ENCODE measurements at regions not wholly inside any gene's neighbourhood (a gene's known extent, or its start where the extent isn't known, plus 50 kb on each side); places are given as distances from the start of the nearest gene placed in this dataset.
A peak's percentile ranks its signal among the peaks of the same experiment; 100 is the strongest.

DNA sequence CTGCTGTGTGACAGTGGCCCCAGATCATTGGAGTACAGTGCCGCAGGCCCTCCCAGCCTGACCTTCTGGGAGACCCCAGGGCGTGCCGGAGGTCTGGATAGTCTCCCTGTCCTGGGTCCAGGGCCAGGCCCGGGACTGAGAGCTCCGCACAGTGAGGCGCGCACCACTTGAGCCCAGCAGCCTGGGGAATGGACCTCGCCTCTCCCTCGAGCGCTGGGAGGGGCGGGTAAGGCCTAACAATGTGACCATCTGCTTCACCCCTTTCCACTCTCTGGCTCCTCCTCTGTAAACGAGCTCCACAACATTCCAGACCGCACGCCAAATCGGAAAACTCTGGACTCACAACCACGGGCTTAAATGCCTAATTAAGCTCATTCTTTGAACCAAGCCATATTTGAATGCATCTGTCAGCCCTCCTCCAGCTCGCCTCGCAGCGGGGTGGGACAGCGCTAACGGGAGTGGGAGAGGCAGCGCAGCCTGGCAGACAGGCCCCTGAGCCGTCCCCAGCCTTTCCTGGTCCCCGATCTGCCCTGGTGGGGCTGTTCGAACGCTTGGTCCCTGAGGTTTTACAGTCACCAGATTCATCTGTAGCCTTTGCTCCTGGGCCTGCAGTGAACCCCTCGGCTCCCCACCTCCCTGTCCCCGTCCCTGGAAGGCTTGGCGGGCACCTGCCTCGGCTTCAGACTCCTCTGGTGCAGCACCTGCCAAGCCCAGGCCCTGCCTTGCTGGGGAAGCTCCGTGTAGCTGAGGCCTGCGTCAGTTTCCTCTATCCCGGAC lies 120.7 kb upstream of the VSTM2B start:
- Histone ChIP-seq H3K4me3 (no peak overlapping the region), H3K36me3 (no peaks in the 10 kb centered on the region), H3K4me1 (peaks cover 17% of the 10 kb centered on the region), H3K9me3 (no peaks in the 10 kb centered on the region), H3K27ac (peak overlapping the region; percentile 87), H3K27me3 (no peaks in the 10 kb centered on the region)
- TF ChIP-seq, protein P1, sequence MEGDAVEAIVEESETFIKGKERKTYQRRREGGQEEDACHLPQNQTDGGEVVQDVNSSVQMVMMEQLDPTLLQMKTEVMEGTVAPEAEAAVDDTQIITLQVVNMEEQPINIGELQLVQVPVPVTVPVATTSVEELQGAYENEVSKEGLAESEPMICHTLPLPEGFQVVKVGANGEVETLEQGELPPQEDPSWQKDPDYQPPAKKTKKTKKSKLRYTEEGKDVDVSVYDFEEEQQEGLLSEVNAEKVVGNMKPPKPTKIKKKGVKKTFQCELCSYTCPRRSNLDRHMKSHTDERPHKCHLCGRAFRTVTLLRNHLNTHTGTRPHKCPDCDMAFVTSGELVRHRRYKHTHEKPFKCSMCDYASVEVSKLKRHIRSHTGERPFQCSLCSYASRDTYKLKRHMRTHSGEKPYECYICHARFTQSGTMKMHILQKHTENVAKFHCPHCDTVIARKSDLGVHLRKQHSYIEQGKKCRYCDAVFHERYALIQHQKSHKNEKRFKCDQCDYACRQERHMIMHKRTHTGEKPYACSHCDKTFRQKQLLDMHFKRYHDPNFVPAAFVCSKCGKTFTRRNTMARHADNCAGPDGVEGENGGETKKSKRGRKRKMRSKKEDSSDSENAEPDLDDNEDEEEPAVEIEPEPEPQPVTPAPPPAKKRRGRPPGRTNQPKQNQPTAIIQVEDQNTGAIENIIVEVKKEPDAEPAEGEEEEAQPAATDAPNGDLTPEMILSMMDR (IDR thresholded peaks at IDR 0.05), result no peak
- TF ChIP-seq POLR2AphosphoS5 (IDR thresholded peaks at IDR 0.05; ENCODE audit: insufficient read depth in 1 of 2, low read depth in 1 of 2), result peak; percentile 31 to 33
- no peak for DNase-seq (ENCODE audit: extremely low spot score in 2 of 2)
- intact Hi-C loops (cut with DNase I), result no loop called here

DNA sequence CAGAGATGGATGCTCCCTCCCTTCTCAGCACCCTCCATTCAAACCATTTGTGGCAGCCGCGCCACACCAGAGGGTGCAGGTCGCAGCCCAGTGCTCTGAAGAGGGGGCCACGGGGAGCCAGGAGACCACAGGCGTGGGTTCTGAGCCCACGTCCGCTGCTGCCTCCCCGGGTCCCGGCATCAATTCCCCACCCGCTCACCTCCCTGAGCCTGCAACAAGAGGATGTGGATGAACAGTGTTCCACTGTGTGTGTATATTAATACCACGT lies 120.1 kb upstream of the VSTM2B start:
- no peaks in the 10 kb centered on the region for H3K36me3 ChIP-seq
- TF ChIP-seq, protein P1 (IDR thresholded peaks at IDR 0.05), result no peak
- no peak for TF ChIP-seq POLR2A (IDR thresholded peaks at IDR 0.05)
- TF ChIP-seq POLR2AphosphoS5 (IDR thresholded peaks at IDR 0.05; ENCODE audit: insufficient read depth in 1 of 2, low read depth in 1 of 2), result no peak
- no peak for DNase-seq (ENCODE audit: extremely low spot score in 2 of 2)
- no peaks in the 10 kb centered on the region for H3K27me3 ChIP-seq
- peak overlapping the region; percentile 87 for H3K27ac ChIP-seq
- no peak overlapping the region for H3K4me3 ChIP-seq
- H3K9me3 ChIP-seq, result no peaks in the 10 kb centered on the region
- intact Hi-C loops (cut with DNase I), result no loop called here
- H3K4me1 ChIP-seq, result peaks cover 17% of the 10 kb centered on the region

DNA sequence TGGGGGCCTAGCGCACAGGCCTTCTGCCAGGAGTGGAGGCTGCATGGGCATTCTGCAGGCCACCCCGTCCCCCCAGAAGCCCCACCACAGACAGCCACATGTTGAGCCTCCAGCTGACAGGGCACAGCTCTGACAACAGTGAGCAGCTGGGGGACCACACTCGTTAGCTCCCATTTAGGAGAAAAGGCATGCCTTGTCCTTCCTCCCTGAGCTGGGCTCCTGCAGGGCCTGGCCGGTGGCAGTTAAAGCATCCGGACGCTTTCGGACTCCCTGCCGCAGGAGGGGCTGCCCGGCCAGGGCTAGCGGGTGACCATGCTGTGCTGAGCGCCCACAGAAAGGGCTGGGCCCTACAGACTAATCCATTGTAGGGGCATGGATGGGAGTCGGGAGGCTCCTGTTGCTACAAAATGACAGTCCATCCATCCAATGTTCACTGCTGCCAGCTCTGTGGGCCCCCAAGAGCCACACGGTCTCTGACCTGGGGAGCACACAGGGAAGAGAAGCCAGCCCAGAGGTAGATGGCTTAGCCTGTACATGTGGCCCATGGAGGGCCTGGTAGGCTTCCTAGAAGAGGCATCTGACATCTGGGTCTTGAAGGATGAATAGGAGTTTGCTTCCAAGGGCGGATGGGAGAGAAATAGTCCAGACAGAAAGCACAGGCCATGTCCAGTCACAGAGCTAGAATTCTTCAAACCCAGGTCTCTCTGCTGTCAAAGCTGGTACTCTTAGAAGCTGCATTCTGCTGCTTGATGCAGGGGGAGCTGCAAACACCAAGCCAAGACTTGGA lies 116.5 kb upstream of the VSTM2B start:
- Histone ChIP-seq H3K4me3 (no peak overlapping the region), H3K27me3 (no peaks in the 10 kb centered on the region), H3K27ac (no peak overlapping the region), H3K4me1 (peaks cover 15% of the 10 kb centered on the region), H3K9me3 (no peaks in the 10 kb centered on the region), H3K36me3 (no peaks in the 10 kb centered on the region)
- no peak for DNase-seq (ENCODE audit: extremely low spot score in 2 of 2)
- intact Hi-C loops (cut with DNase I), result no loop called here
- TF ChIP-seq, protein P1 (IDR thresholded peaks at IDR 0.05), result no peak
- TF ChIP-seq POLR2AphosphoS5 (IDR thresholded peaks at IDR 0.05; ENCODE audit: insufficient read depth in 1 of 2, low read depth in 1 of 2) (no peak), POLR2A (IDR thresholded peaks at IDR 0.05) (no peak)

GRCh38 chr19:29410601-29411000 lies 115.2 kb upstream of the VSTM2B start:
- H3K4me1 ChIP-seq, result peaks cover 2% of the 10 kb centered on the region
- TF ChIP-seq POLR2A (IDR thresholded peaks at IDR 0.05), result no peak
- TF ChIP-seq, protein P1 (IDR thresholded peaks at IDR 0.05), result no peak
- TF ChIP-seq POLR2AphosphoS5 (IDR thresholded peaks at IDR 0.05; ENCODE audit: insufficient read depth in 1 of 2, low read depth in 1 of 2), result no peak
- H3K4me3 ChIP-seq, result no peak overlapping the region
- intact Hi-C loops (cut with DNase I), result no loop called here
- no peaks in the 10 kb centered on the region for H3K36me3 ChIP-seq
- H3K27me3 ChIP-seq, result no peaks in the 10 kb centered on the region
- H3K9me3 ChIP-seq, result no peaks in the 10 kb centered on the region
- no peak for DNase-seq (ENCODE audit: extremely low spot score in 2 of 2)
- peak overlapping the region; percentile 36 for H3K27ac ChIP-seq

GRCh38 chr19:29411113-29411581 lies 114.6 kb upstream of the VSTM2B start:
- no peaks in the 10 kb centered on the region for H3K9me3 ChIP-seq
- no peaks in the 10 kb centered on the region for H3K4me1 ChIP-seq
- peak overlapping the region; percentile 36 for H3K27ac ChIP-seq
- TF ChIP-seq, protein P1 (IDR thresholded peaks at IDR 0.05), result no peak
- TF ChIP-seq POLR2AphosphoS5 (IDR thresholded peaks at IDR 0.05; ENCODE audit: insufficient read depth in 1 of 2, low read depth in 1 of 2) (no peak), POLR2A (IDR thresholded peaks at IDR 0.05) (no peak)
- no peak for DNase-seq (ENCODE audit: extremely low spot score in 2 of 2)
- no peak overlapping the region for H3K4me3 ChIP-seq
- H3K27me3 ChIP-seq, result no peaks in the 10 kb centered on the region
- no peaks in the 10 kb centered on the region for H3K36me3 ChIP-seq
- intact Hi-C loops (cut with DNase I), result no loop called here
